GM18511 (cell line): ENCODE measurements at regions not wholly inside any gene's neighbourhood (a gene's known extent, or its start where the extent isn't known, plus 50 kb on each side); places are given as distances from the start of the nearest gene placed in this dataset.

Source experiments
- ATAC-seq: cut with Tn5 transposase; IDR thresholded peaks from one replicate; pipeline ENCODE4 v1.9.1; 2021; ENCODE audit warnings: mild to moderate bottlenecking, moderate library complexity; ENCODE audit not compliant: unreplicated experiment

GRCh38 chr18:41553716-41554115 is 401.3 kb upstream of the PIK3C3 start:
- no peak for ATAC-seq

GRCh38 chr18:41548521-41549260 is 406.3 kb upstream of the PIK3C3 start:
- no peak for ATAC-seq

- ATAC-seq: no peak
Observed at GRCh38 chr18:41545091-41545888, 409.7 kb upstream of the PIK3C3 start.

GRCh38 chr18:41543815-41544214 is 411.2 kb upstream of the PIK3C3 start:
- no peak for ATAC-seq

GRCh38 chr18:41540237-41540871 is 414.7 kb upstream of the PIK3C3 start:
- no peak for ATAC-seq

GRCh38 chr18:41538751-41539150 is 416.3 kb upstream of the PIK3C3 start:
- ATAC-seq: no peak

- no peak for ATAC-seq
Observed at GRCh38 chr18:41537666-41538065, 417.4 kb upstream of the PIK3C3 start.

GRCh38 chr18:41532344-41533086 is 422.5 kb upstream of the PIK3C3 start:
- ATAC-seq: no peak

- ATAC-seq: no peak
Observed at GRCh38 chr18:41530970-41531369, 424.1 kb upstream of the PIK3C3 start.

GRCh38 chr18:41529093-41529492 is 425.9 kb upstream of the PIK3C3 start:
- ATAC-seq: no peak

GRCh38 chr18:41526054-41526453 is 429.0 kb upstream of the PIK3C3 start:
- ATAC-seq: no peak

GRCh38 chr18:41524674-41525470 is 430.2 kb upstream of the PIK3C3 start:
- ATAC-seq: no peak

GRCh38 chr18:41517142-41517541 is 437.9 kb upstream of the PIK3C3 start:
- no peak for ATAC-seq

- ATAC-seq: no peak
Observed at GRCh38 chr18:41513438-41513837, 441.6 kb upstream of the PIK3C3 start.

GRCh38 chr18:41504316-41504715 is 450.7 kb upstream of the PIK3C3 start:
- ATAC-seq: no peak

GRCh38 chr18:41501848-41502247 is 453.2 kb upstream of the PIK3C3 start:
- ATAC-seq: no peak

GRCh38 chr18:41499345-41499744 is 455.7 kb upstream of the PIK3C3 start:
- ATAC-seq: no peak

- ATAC-seq: no peak
Observed at GRCh38 chr18:41490861-41491260, 464.2 kb upstream of the PIK3C3 start.

- no peak for ATAC-seq
Observed at GRCh38 chr18:41486575-41486974, 468.5 kb upstream of the PIK3C3 start.

- ATAC-seq: no peak
Observed at GRCh38 chr18:41484069-41484468, 471.0 kb upstream of the PIK3C3 start.
